ENCODE measurements at regions not wholly inside any gene's neighbourhood (a gene's known extent, or its start where the extent isn't known, plus 50 kb on each side); places are given as distances from the start of the nearest gene placed in this dataset.

DNA sequence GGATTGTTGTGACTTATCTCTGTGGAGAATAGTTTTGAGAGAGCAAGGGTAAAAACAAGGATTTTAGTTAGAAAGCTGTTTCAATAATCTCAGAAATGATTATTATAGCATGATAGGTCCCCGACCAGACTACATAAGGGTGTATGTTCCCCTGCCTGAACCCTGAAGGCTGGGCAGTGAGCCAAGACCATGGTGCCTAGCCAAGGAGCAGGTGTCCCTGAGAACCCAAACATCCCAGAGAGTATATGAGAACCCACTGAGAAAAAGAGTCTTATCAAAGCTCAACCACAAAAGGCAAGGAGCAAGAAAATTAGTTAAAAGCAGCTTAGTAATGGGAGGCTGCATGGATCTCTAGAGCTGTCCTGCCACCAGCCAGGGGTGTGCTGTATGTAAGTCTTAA, 94.9 kb upstream of the UNC5C start:
- Histone ChIP-seq H3K9me3 (ENCODE audit: control insufficient read depth in 2 of 3, insufficient read depth in 1 of 3, low read length in 3 of 3) (no peaks in the 10 kb centered on the region), H3K9ac (ENCODE audit: low read length in 3 of 3) (no peak overlapping the region), H3K27ac (ENCODE audit: low read depth in 2 of 2, low read length in 2 of 2) (no peak overlapping the region), H3K36me3 (ENCODE audit: control insufficient read depth in 2 of 3, insufficient read depth in 3 of 3, low read length in 3 of 3) (no peaks in the 10 kb centered on the region), H3K4me3 (ENCODE audit: low read length in 3 of 3) (no peak overlapping the region), H3K4me1 (ENCODE audit: control insufficient read depth in 2 of 3, insufficient read depth in 2 of 3, low read depth in 1 of 3, low read length in 3 of 3) (no peaks in the 10 kb centered on the region), H3K27me3 (ENCODE audit: control insufficient read depth, insufficient read depth, low read length) (no peaks in the 10 kb centered on the region)
- FAIRE-seq (no peak), DNase-seq (no peak)
- TF ChIP-seq, protein P1, sequence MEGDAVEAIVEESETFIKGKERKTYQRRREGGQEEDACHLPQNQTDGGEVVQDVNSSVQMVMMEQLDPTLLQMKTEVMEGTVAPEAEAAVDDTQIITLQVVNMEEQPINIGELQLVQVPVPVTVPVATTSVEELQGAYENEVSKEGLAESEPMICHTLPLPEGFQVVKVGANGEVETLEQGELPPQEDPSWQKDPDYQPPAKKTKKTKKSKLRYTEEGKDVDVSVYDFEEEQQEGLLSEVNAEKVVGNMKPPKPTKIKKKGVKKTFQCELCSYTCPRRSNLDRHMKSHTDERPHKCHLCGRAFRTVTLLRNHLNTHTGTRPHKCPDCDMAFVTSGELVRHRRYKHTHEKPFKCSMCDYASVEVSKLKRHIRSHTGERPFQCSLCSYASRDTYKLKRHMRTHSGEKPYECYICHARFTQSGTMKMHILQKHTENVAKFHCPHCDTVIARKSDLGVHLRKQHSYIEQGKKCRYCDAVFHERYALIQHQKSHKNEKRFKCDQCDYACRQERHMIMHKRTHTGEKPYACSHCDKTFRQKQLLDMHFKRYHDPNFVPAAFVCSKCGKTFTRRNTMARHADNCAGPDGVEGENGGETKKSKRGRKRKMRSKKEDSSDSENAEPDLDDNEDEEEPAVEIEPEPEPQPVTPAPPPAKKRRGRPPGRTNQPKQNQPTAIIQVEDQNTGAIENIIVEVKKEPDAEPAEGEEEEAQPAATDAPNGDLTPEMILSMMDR (IDR thresholded peaks at IDR 0.05; ENCODE audit: borderline replicate concordance, extremely low read depth, insufficient read depth), result no peak
- intact Hi-C loops (cut with DNase I), result no loop called here

DNA sequence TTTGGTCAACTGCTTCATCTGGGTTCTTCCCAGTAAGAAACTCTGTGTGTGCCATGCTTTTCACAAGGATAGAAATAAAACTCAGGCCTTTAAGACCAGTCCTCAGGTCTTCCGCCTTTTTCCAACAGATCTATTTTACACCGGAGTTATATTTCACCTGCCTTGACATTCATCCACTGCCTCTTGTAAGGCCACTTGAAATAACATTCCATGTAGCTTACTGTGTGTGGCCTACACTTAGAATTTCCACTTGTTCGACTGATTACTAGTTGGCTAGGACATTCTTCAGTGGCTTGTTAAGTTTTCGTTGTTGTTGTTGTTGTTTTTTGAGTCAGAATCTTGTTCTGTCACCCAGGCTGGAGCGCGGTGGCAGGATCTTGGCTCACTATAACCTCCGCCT, 92.8 kb upstream of the UNC5C start:
- H3K36me3 ChIP-seq (ENCODE audit: control insufficient read depth in 2 of 3, insufficient read depth in 3 of 3, low read length in 3 of 3), result no peaks in the 10 kb centered on the region
- TF ChIP-seq, protein P1 (IDR thresholded peaks at IDR 0.05; ENCODE audit: borderline replicate concordance, extremely low read depth, insufficient read depth), result no peak
- H3K9ac ChIP-seq (ENCODE audit: low read length in 3 of 3), result no peak overlapping the region
- H3K4me1 ChIP-seq (ENCODE audit: control insufficient read depth in 2 of 3, insufficient read depth in 2 of 3, low read depth in 1 of 3, low read length in 3 of 3), result no peaks in the 10 kb centered on the region
- no peaks in the 10 kb centered on the region for H3K27me3 ChIP-seq (ENCODE audit: control insufficient read depth, insufficient read depth, low read length)
- intact Hi-C loops (cut with DNase I), result no loop called here
- H3K9me3 ChIP-seq (ENCODE audit: control insufficient read depth in 2 of 3, insufficient read depth in 1 of 3, low read length in 3 of 3), result no peaks in the 10 kb centered on the region
- DNase-seq (no peak), FAIRE-seq (no peak)
- no peak overlapping the region for H3K27ac ChIP-seq (ENCODE audit: low read depth in 2 of 2, low read length in 2 of 2)
- H3K4me3 ChIP-seq (ENCODE audit: low read length in 3 of 3), result no peak overlapping the region

DNA sequence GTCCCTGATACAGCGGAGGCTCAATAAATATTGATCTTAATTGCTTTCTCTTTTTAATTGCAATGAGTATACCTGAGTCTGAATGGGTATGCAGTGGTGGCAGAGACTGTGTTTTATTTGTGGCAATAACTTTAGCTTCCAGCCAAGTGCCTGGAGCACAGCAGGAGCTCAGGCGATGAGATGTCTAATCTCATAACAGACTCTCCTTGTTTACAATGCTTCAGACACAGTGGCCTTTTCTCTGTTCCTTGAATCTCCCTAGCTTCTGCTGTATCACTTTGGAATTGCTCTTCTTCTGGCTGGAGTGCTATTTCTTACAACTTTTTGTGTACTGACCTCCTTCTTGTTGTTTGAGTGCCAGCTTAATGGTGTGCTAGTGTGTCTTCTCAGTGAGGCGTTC, 91.5 kb upstream of the UNC5C start:
- Histone ChIP-seq H3K4me1 (ENCODE audit: control insufficient read depth in 2 of 3, insufficient read depth in 2 of 3, low read depth in 1 of 3, low read length in 3 of 3) (no peaks in the 10 kb centered on the region), H3K4me3 (ENCODE audit: low read length in 3 of 3) (no peak overlapping the region), H3K9ac (ENCODE audit: low read length in 3 of 3) (no peak overlapping the region), H3K36me3 (ENCODE audit: control insufficient read depth in 2 of 3, insufficient read depth in 3 of 3, low read length in 3 of 3) (no peaks in the 10 kb centered on the region), H3K9me3 (ENCODE audit: control insufficient read depth in 2 of 3, insufficient read depth in 1 of 3, low read length in 3 of 3) (no peaks in the 10 kb centered on the region), H3K27ac (ENCODE audit: low read depth in 2 of 2, low read length in 2 of 2) (no peak overlapping the region), H3K27me3 (ENCODE audit: control insufficient read depth, insufficient read depth, low read length) (no peaks in the 10 kb centered on the region)
- DNase-seq, result no peak
- TF ChIP-seq, protein P1 (IDR thresholded peaks at IDR 0.05; ENCODE audit: borderline replicate concordance, extremely low read depth, insufficient read depth), result no peak
- no peak for FAIRE-seq
- intact Hi-C loops (cut with DNase I), result no loop called here

DNA sequence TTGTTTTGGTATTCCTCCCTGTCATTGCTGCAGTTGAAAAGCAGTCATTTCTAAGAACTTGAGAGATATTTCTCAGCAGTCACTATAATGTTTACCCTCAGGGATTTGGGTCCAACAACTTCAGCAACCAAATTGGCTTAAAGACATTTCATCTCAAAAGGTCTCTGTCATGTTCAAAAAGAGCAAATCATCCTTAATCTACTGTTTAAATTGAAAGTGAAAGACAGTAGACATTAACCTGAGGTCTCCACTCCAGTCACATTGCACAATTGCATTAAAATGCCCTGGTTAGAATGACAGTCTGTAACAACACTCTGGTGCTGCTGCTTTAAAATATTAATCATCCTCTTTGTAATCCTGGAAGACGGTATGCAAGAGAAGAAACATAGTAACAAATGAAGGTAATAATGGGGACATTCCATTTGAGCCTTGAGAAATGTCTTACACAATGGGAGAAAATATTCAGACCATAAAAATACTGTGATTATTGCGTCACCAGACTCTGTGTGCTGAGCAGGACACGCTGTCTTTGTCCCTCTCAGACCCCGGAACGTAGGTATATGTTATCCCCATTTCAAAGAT, 90.2 kb upstream of the UNC5C start:
- no peaks in the 10 kb centered on the region for H3K36me3 ChIP-seq (ENCODE audit: control insufficient read depth in 2 of 3, insufficient read depth in 3 of 3, low read length in 3 of 3)
- no peaks in the 10 kb centered on the region for H3K9me3 ChIP-seq (ENCODE audit: control insufficient read depth in 2 of 3, insufficient read depth in 1 of 3, low read length in 3 of 3)
- H3K9ac ChIP-seq (ENCODE audit: low read length in 3 of 3), result no peak overlapping the region
- TF ChIP-seq, protein P1 (IDR thresholded peaks at IDR 0.05; ENCODE audit: borderline replicate concordance, extremely low read depth, insufficient read depth), result no peak
- no peak overlapping the region for H3K27ac ChIP-seq (ENCODE audit: low read depth in 2 of 2, low read length in 2 of 2)
- H3K27me3 ChIP-seq (ENCODE audit: control insufficient read depth, insufficient read depth, low read length), result no peaks in the 10 kb centered on the region
- FAIRE-seq (no peak), DNase-seq (no peak)
- intact Hi-C loops (cut with DNase I), result no loop called here
- H3K4me3 ChIP-seq (ENCODE audit: low read length in 3 of 3), result no peak overlapping the region
- H3K4me1 ChIP-seq (ENCODE audit: control insufficient read depth in 2 of 3, insufficient read depth in 2 of 3, low read depth in 1 of 3, low read length in 3 of 3), result no peaks in the 10 kb centered on the region

Data from kidney (tissue), 13 donors.